K562 (cell line): ENCODE measurements at regions not wholly inside any gene's neighbourhood (a gene's known extent, or its start where the extent isn't known, plus 50 kb on each side); places are given as distances from the start of the nearest gene placed in this dataset.

Source experiments
- BHLHE40 ChIP-seq: IDR thresholded peaks from 2 replicates; pipeline ENCODE4 v1.6.1; 2011; ENCODE audit warnings: low read length, improper control_type of control experiment
- CCAR2 ChIP-seq: fragments of 200-400 bp; formaldehyde crosslinking; IDR thresholded peaks from 2 replicates; pipeline ENCODE4 v1.6.1; 2017; ENCODE audit warnings: mild to moderate bottlenecking, low read depth, low read length
- ESRRA ChIP-seq: fragments of 450-650 bp; IDR thresholded peaks from 2 replicates; pipeline ENCODE4 v1.6.1; 2014; ENCODE audit warnings: low read depth, mild to moderate bottlenecking, moderate library complexity, borderline replicate concordance
- EWSR1 ChIP-seq: fragments of 450-650 bp; IDR thresholded peaks from 2 replicates; pipeline ENCODE4 v1.6.1; 2018; ENCODE audit warnings: borderline replicate concordance, mild to moderate bottlenecking, low read depth, moderate library complexity; ENCODE audit not compliant: partially characterized antibody
- MXI1 ChIP-seq: IDR thresholded peaks from 2 replicates; pipeline ENCODE4 v1.6.1; 2011; ENCODE audit warnings: low read depth, mild to moderate bottlenecking, improper control_type of control experiment, low read length
- NR2C1 ChIP-seq, 2 experiments: fragments of 450-650 bp; IDR thresholded peaks; 2 replicates each; pipeline ENCODE4 v1.6.1; 2017; ENCODE audit warnings: mild to moderate bottlenecking in 2 of 2, antibody characterized with exemption in 1 of 2, inconsistent platforms in 1 of 2, missing compliant biosample characterization in 1 of 2, missing genetic modification characterization in 1 of 2
- POLR2A ChIP-seq: fragments of 450-650 bp; conservative IDR thresholded peaks from 2 replicates; pipeline ENCODE4 v1.6.1; 2016
- SIN3A ChIP-seq, 2 experiments: fragments of 150-350 bp in 1 of 2; IDR thresholded peaks; 2 replicates each; pipeline ENCODE4 v1.6.1; 2011 to 2016; ENCODE audit warnings: borderline replicate concordance in 2 of 2, low read depth in 2 of 2, low read length in 2 of 2, mild to moderate bottlenecking in 2 of 2, moderate library complexity in 2 of 2; ENCODE audit not compliant: control insufficient read depth in 1 of 2
- ZNF124 ChIP-seq: sonication (generic); formaldehyde crosslinking; IDR thresholded peaks from 2 replicates; pipeline ENCODE4 v1.8.1; 2022; ENCODE audit warnings: missing genetic modification reagents
- ZNF217 ChIP-seq: sonication (generic); formaldehyde crosslinking; IDR thresholded peaks from 2 replicates; pipeline ENCODE4 v1.8.0; 2022; ENCODE audit warnings: mild to moderate bottlenecking, missing genetic modification reagents
- ZNF3 ChIP-seq: fragments of 250-450 bp; sonication (Bioruptor Pico); IDR thresholded peaks from 2 replicates; pipeline ENCODE4 v1.5.0; 2021; ENCODE audit warnings: mild to moderate bottlenecking, moderate library complexity
- TF ChIP-seq, protein P1 (sequence below): sonication (generic); formaldehyde crosslinking; IDR thresholded peaks from 2 replicates; pipeline ENCODE4 v1.8.1; 2023; ENCODE audit warnings: mild to moderate bottlenecking, missing genetic modification reagents
- TF ChIP-seq, protein P2 (sequence below): sonication (generic); formaldehyde crosslinking; IDR thresholded peaks from 2 replicates; pipeline ENCODE4 v1.9.0; 2022; ENCODE audit warnings: mild to moderate bottlenecking, missing genetic modification reagents

DNA sequence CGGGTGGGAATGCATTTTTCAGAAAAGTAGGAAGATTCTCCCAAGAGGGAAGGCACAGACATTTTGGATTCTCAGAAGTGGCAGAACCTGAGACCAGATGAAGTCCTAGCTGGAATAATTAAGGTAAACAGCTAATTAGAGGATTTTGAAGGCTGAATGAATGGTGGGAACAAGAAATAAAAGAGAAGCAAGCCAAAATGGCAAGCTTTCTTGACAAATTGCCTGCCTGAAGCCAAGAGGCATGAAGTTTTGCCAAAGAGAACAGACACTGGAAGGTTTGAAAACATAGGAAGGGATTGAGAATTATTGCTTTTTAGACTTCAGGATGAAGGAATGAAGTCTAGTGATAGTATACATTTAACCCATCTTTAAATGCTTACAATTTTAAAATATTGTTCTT, 115.0 kb upstream of the SEM1 start:
- TF ChIP-seq EWSR1, result no peak
- TF ChIP-seq ESRRA, result no peak
- no peak for TF ChIP-seq POLR2A
- TF ChIP-seq, protein P1, sequence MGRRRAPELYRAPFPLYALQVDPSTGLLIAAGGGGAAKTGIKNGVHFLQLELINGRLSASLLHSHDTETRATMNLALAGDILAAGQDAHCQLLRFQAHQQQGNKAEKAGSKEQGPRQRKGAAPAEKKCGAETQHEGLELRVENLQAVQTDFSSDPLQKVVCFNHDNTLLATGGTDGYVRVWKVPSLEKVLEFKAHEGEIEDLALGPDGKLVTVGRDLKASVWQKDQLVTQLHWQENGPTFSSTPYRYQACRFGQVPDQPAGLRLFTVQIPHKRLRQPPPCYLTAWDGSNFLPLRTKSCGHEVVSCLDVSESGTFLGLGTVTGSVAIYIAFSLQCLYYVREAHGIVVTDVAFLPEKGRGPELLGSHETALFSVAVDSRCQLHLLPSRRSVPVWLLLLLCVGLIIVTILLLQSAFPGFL (CRISPR knock-in tag), result no peak
- TF ChIP-seq SIN3A (IDR thresholded peaks at IDR 0.05; ENCODE audit: borderline replicate concordance in 2 of 2, control insufficient read depth in 1 of 2, low read depth in 2 of 2, low read length in 2 of 2), result no peak
- TF ChIP-seq MXI1, result no peak
- TF ChIP-seq CCAR2, result no peak
- TF ChIP-seq ZNF124, result no peak
- TF ChIP-seq BHLHE40, result no peak
- TF ChIP-seq NR2C1 (IDR thresholded peaks at IDR 0.05), result no peak
- no peak for TF ChIP-seq NR2C1 (tag; IDR thresholded peaks at IDR 0.05)
- TF ChIP-seq, protein P2, sequence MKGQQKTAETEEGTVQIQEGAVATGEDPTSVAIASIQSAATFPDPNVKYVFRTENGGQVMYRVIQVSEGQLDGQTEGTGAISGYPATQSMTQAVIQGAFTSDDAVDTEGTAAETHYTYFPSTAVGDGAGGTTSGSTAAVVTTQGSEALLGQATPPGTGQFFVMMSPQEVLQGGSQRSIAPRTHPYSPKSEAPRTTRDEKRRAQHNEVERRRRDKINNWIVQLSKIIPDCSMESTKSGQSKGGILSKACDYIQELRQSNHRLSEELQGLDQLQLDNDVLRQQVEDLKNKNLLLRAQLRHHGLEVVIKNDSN (CRISPR knock-in tag), result no peak
- TF ChIP-seq ZNF217 (CRISPR knock-in tag), result no peak
- TF ChIP-seq ZNF3 (CRISPR knock-in tag), result no peak
